ENCODE measurements at regions not wholly inside any gene's neighbourhood (a gene's known extent, or its start where the extent isn't known, plus 50 kb on each side); places are given as distances from the start of the nearest gene placed in this dataset.

DNA sequence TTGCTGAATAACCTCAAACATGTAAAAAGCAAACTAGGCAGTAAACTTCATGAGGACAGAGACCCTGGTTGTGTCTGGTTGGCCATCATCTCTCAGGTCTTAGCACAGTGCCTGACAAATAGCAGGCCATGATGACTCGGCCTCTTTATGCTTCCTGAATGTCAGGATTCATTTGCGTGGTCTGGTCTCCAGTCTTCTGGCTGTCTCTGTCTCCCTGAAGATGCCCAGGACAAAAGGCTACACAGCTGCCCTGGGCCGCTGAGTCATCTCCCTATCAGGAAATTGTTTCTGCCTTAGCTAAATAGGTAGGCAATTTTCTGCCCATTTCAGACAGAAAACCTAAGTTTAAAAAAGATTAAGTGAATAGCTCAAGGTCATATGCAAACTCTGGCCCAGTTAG is 84.1 kb upstream of the FNDC3A start:
- no peak for DNase-seq (ENCODE audit: low read depth in 2 of 2)

DNA sequence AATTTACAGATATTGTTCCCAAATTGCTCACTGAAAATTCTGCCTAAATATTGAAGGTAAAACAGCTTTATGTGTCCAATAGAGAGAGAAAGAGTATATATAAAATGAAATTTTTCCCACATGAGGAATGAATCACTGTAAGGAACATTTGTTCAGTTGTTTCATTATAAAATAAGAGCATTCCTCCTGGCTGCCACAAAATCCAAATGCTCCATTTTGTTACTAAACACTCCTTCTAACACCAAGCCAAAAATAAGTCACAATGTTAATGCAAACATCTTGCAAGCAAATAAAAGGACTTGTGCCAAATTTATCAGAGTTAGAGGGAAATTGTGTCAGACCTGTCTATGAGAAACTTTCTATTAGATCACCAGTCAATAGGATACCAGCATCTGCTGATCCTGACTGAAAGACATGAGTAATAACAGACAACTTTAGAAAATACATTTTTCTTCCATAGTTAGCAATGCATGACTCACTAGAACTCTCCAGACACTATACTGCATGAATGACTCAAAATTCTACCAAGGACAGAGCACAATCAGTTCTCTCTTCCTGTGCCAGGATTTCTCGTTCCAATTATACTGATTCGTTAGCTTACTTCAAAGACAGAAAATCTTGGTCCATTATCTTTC is 83.5 kb upstream of the FNDC3A start:
- no peak for DNase-seq (ENCODE audit: low read depth in 2 of 2)

DNA sequence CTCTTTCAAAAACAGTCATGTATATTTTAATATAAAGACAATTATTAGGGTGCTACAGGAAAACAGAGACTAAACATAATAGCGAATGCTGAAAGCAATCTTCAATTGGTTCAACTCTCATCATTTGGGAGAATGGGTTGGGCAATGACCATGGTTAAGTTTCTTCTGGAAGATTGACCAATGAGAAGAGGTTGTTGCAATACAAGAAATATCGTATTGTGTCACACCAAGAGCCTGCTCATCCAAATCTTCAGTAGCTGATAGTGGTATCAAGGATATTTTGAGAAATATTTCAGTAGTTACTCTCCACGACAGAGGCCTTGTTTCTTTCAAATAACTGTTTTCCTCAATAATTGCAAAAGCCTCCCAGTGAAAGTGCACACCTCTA is 83.0 kb upstream of the FNDC3A start:
- no peak for DNase-seq (ENCODE audit: low read depth in 2 of 2)

DNA sequence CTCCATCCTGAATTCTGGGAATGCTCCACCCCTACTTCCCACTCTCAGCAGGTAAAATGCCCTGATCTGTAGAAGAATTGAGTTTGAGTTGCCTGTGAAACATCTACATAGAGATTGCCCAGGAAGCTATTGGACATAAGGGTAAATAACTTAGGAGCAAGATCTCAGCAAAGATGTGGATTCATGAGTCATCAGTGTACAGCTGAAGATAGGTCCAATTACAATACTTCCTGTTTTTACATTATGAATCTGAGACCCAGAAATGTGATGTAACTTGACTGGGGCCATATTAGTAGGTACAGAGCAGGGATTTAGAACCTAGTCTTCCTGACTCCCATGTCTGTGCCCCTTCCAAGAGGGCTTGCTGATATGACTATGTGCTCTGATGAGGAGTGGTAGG is 79.4 kb upstream of the FNDC3A start:
- no peak for DNase-seq (ENCODE audit: low read depth in 2 of 2)

DNA sequence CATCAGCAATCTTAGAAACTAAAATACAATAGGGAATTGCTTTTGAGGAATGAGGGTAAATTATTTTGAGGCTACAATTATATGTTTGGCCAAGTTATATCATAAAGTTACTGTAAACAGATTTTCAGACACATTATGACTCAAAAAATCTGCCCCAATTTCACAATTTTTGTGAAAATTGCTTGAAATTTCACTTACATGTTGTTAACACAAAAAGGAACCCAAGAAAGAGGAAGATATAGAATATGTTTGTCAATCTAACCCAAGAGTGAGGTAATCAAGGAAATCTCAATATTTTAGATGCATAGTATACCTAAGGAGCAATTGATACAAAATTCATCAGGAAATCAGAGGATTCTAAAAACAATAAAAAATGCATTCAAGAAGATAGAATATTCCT is 73.9 kb upstream of the FNDC3A start:
- DNase-seq (ENCODE audit: low read depth in 2 of 2) = no peak

DNA sequence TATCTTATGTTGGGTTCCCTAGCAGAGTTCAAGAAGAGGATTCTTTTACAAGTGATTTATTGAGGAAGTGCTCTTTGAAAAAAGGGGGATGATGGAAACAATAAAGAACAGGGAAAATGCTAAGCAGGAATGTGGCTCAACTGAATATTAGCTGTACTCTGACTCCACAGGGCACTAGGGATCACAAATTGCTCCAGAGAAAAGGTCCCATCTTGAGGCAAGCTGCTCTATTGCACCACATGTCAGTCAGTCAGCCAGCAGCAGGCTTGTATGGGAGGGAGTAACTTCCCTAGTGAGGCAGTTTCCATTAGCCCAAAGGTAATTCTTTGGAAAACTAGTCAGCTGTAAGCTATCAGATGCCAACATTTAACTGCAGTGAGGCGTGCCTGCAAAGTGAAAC is 73.3 kb upstream of the FNDC3A start:
- DNase-seq (ENCODE audit: low read depth in 2 of 2) = no peak

DNA sequence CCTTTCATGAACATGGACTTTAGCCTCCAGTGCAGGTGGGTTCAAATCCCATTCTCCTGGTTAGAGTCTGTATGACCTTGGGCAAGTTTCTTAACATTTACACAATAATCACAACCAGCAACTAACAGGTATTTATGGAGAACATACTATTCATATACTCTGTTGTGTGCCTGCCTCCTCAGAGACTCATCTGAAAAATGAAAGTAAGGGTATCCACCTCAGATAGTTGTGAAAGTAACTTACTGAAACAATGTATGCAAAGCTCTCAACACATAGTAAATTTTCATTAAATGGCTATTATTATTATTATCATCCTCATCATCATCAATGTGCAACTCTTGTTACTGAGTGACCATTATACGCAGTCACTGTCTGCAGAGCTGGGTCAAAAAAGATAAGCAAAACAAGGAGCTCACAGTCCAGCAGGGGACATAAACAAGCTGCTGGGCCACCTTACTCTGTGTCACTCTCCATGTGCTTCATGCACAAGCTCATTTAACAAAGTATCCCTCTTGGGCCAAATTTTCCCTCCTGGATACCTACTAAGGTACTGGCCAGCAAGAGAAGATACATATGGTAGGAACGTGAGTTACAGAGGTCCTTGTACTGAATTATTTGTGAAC is 70.9 kb upstream of the FNDC3A start:
- DNase-seq (ENCODE audit: low read depth in 2 of 2) = no peak

DNA sequence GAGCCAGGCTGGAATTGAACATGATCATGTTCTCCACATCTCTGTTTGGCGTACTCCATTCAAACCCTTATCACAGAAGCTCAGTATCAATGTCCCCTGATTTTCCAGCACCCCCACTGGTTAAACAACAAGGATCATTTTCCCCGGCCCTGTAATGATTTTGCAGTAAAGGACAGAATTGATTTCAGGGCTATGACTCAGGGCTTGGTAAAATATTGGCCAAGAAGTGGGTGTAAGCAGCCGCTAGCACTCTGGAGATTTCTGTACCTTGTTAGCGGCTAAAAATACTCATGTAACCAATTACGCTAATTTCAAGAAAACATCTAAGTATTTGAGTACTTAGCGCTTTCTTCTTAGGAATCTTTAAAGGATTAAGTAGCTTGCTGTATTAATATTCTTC is 69.5 kb upstream of the FNDC3A start:
- DNase-seq (ENCODE audit: low read depth in 2 of 2) = no peak

DNA sequence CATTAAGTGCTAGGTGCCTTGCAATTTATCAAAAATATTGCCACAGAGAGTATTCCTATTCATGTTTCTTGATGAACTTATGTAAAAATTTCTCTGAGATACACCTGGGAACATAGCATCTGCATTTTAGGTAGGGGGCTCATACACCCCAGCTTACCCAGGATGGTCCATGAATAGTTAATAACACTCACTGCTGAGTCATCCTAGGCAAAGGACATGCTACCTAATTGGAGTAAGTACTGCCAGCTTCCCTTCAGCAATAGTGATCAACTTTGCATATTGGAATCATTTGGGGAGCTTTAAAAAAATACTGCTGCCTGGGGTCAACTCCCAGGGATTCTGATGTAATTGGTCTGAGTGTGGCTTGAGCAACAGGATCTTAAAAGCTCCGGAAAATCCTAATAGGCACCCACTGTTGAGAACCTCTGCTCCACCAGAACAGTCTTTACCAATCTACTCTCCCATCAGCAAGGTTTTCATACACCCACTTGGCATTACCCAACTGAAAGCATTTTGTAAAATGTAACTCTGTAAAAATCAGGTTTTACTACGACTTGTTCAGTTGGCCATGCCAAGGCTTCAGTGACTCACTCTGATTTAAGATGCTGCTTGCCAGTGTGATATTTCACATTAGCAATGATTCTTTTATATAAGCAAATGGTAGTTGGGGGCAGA is 67.2 kb upstream of the FNDC3A start:
- no peak for DNase-seq (ENCODE audit: low read depth in 2 of 2)

DNA sequence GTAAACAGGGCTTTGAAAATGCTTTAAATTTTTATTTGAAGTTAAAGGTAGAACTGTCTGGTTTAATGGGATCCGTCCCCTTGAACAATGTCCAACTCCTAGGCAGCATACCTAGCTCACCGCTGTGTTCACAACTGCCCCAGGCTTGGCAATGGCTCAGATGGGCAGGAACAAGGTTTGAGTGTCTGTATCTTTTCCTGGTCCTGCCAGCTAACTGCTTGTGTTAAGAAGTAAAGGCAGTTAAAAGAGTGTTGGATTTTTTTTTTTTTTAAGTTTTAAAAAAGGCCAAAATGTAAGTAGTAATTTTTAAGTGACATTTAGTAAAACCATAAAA is 66.7 kb upstream of the FNDC3A start:
- no peak for DNase-seq (ENCODE audit: low read depth in 2 of 2)

DNA sequence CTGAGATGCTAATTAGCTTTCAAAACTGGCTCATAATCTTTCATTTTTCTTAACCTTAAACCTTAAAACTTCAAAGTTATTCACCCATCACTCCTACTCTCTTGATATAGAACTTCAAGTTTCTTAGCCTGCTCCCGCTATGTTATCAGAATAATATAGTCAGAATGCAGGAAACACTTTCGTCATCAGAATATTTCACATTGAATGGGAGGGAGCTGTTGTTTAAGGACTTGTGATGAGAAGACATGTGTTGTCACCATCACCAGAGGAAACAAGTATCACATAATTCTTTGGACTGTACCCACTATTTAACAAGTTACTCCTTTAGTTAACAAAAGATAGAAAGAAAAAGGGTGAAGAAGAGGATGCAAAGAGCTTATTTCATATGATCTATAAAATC is 65.0 kb upstream of the FNDC3A start:
- no peak for DNase-seq (ENCODE audit: low read depth in 2 of 2)

DNA sequence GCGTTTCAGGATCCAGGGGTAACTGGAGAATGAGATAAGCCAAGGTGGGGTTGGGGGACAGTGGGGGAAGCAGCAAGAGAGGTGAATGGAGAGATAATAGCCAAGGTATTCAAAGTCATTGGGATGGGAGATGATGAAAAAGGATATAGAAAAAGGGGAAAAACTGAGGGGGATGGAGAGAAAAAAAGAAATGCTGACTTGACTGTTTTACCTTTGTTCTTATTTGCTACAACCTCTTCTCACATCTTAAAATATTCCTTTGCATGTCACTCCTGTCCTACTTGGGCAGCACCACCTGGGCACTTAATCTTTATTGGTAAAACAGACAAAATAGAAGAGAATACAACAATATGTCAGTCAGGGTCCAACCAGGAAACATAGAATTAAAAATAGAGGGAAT is 56.0 kb upstream of the FNDC3A start:
- DNase-seq (ENCODE audit: low read depth in 2 of 2) = no peak

DNA sequence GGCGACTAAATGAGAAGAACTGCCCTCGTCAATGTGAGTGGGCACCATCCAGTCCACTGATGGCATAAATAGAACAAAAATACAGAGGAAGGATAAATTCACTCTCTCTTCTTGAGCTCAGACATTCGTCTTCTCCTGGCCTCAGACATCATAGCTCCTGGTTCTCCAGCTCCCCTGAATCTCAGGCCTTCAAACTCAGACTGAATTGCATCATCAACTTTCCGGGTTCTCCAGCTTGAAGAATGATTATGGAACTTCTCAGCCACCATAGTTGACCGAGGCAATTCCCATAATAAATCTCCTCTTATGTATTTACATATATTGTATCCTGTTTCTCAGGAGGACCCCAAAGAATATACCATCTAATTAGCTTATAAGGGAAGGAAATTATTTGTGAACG is 55.0 kb upstream of the FNDC3A start:
- no peak for DNase-seq (ENCODE audit: low read depth in 2 of 2)

DNA sequence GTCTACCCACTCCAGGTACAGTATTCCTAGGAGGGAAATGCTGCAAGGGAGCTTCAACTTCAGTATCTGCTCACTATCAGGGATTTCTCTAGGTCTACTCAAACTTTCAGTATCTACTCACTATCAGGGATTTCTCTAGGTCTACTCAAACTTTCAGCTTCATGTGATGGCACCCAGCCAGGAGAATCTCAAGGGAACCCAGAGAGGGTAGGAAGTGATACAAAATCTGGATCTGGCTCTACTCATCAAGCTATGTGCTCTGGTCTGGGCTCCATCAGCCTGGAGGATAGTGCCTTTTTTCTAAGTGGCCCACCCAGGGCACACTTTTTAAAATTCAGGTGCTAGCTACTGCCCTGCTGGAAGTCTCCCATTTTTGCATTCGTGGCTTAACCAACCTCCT is 52.3 kb upstream of the FNDC3A start:
- no peak for DNase-seq (ENCODE audit: low read depth in 2 of 2)

DNA sequence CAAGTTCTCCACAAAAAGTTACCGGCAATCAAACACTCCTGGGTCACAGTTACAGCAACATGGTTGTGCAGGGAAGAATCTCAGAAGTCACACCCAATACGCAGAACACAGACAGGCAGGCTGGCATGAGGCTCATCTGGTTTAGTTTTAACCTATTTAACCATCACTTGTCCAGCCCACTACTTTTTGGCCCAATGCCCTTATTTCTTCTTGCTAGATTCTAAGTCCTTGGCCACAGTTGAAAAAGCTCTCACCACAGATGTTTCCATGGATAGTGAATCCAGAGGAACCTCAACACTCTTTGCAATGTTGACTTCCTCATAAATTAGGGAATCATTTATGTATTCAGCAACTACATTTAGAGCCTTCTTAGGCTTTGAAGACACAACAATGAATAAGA is 50.7 kb upstream of the FNDC3A start:
- DNase-seq (ENCODE audit: low read depth in 2 of 2) = no peak

All from stimulated activated CD8-positive, alpha-beta memory T cell treated with anti-CD3 and anti-CD28 coated beads, Interleukin-2, amount 100 ng/mL, for 48 hours (primary cell).